ENCODE measurements at regions not wholly inside any gene's neighbourhood (a gene's known extent, or its start where the extent isn't known, plus 50 kb on each side); places are given as distances from the start of the nearest gene placed in this dataset.

GRCh38 chr3:66140743-66141372 lies 79.9 kb upstream of the SLC25A26 start:
- intact Hi-C loops (cut with DNase I; ENCODE audit: low total_unique reads): no loop called here
- WGBS, 5 donors: 56 to 68% (median 61%) methylated on average over 7 of the region's 7 CpGs
- Histone ChIP-seq H3K27ac (peak overlapping the region in 3 of 5 donors; percentile 1 to 62 (median 26)), H3K9me3 (no peaks in the 10 kb centered on the region), H3K36me3 (no peaks in the 10 kb centered on the region), H3K27me3 (no peaks in the 10 kb centered on the region), H3K4me1 (peaks cover 3 to 14% (median 11%) of the 10 kb centered on the region in 4 donors), H3K4me3 (no peak overlapping the region)
- peak; percentile 36 to 54 for DNase-seq
- TF ChIP-seq POLR2AphosphoS5 (IDR thresholded peaks at IDR 0.05) (no peak), CTCF (IDR thresholded peaks at IDR 0.05) (no peak), EP300 (IDR thresholded peaks at IDR 0.05) (no peak), POLR2A (IDR thresholded peaks at IDR 0.05) (no peak)

DNA sequence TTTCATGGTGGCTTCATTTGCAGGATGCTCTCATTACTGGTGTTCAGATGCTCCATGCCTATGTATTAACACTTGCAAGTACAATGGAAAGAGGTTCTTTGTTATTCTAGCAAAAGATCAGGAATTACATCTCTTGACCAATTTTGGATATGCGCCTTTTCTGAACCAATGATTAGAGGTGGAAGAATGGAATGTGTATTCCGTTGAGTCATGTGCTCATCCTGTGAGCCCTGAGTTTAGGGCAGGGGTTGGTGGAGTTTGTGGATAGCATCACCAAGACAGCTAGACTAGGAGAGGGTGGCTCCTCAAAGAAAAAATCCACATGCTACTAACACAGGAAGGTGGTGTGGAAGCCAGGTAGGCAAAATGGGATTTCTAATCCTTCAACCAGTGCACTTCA lies 80.7 kb upstream of the SLC25A26 start:
- Histone ChIP-seq H3K4me3 (no peak overlapping the region), H3K9me3 (no peaks in the 10 kb centered on the region), H3K4me1 (peaks cover 3 to 14% (median 11%) of the 10 kb centered on the region in 4 donors), H3K36me3 (no peaks in the 10 kb centered on the region), H3K27ac (peak overlapping the region in 3 of 5 donors; percentile 46 to 72 (median 62)), H3K27me3 (no peaks in the 10 kb centered on the region)
- 51 to 77% (median 77%) methylated on average over 2 of the region's 2 CpGs for WGBS, 5 donors
- TF ChIP-seq POLR2A (IDR thresholded peaks at IDR 0.05) (no peak), CTCF (IDR thresholded peaks at IDR 0.05) (no peak), POLR2AphosphoS5 (IDR thresholded peaks at IDR 0.05) (no peak), EP300 (IDR thresholded peaks at IDR 0.05) (no peak)
- DNase-seq: no peak
- intact Hi-C loops (cut with DNase I; ENCODE audit: low total_unique reads): no loop called here

- H3K4me1 ChIP-seq: peaks cover 3 to 14% (median 11%) of the 10 kb centered on the region in 4 donors
- no peak for DNase-seq
- WGBS, 5 donors: 29 to 49% (median 40%) methylated on average over 5 of the region's 5 CpGs
- intact Hi-C loops (cut with DNase I; ENCODE audit: low total_unique reads): no loop called here
- TF ChIP-seq POLR2AphosphoS5 (IDR thresholded peaks at IDR 0.05) (no peak), POLR2A (IDR thresholded peaks at IDR 0.05) (no peak), EP300 (IDR thresholded peaks at IDR 0.05) (no peak), CTCF (IDR thresholded peaks at IDR 0.05) (no peak)
- no peak overlapping the region for H3K4me3 ChIP-seq
- H3K27me3 ChIP-seq: no peaks in the 10 kb centered on the region
- peak overlapping the region in 1 of 5 donors; percentile 62 for H3K27ac ChIP-seq
- H3K36me3 ChIP-seq: no peaks in the 10 kb centered on the region
- no peaks in the 10 kb centered on the region for H3K9me3 ChIP-seq
These were observed 81.4 kb upstream of the SLC25A26 start for GRCh38 chr3:66139415-66139814.

- no peak overlapping the region for H3K27ac ChIP-seq
- H3K9me3 ChIP-seq: no peaks in the 10 kb centered on the region
- H3K36me3 ChIP-seq: no peaks in the 10 kb centered on the region
- DNase-seq: peak; percentile 61 to 83
- 13 to 18% (median 15%) methylated on average over 6 of the region's 6 CpGs for whole genome bisulfite sequencing, 5 donors
- no peak overlapping the region for H3K4me3 ChIP-seq
- no peaks in the 10 kb centered on the region for H3K27me3 ChIP-seq
- intact Hi-C loops (cut with DNase I; ENCODE audit: low total_unique reads): no loop called here
- TF ChIP-seq POLR2A (IDR thresholded peaks at IDR 0.05) (no peak), CTCF (IDR thresholded peaks at IDR 0.05) (peak in 5 of 7 experiments; percentile 65 to 80 (median 76)), POLR2AphosphoS5 (IDR thresholded peaks at IDR 0.05) (peak in 1 of 3 donors; percentile 58), EP300 (IDR thresholded peaks at IDR 0.05) (no peak)
- peaks cover 3 to 14% (median 11%) of the 10 kb centered on the region in 4 donors for H3K4me1 ChIP-seq
These were observed 82.2 kb upstream of the SLC25A26 start for GRCh38 chr3:66138336-66139313.

Data from stomach (tissue), 8 donors.